OCI-LY1 (cell line): ENCODE measurements at regions not wholly inside any gene's neighbourhood (a gene's known extent, or its start where the extent isn't known, plus 50 kb on each side); places are given as distances from the start of the nearest gene placed in this dataset.

ENCODE experiments used
- H2AFZ ChIP-seq: fragments of 200-600 bp; sonication (generic), shearing (Covaris generic); 2 replicates; pipeline ENCODE4 v1.6.0; 2014; ENCODE audit warnings: antibody characterized with exemption, mild to moderate bottlenecking, low read length
- H3F3A ChIP-seq: fragments of 200-600 bp; sonication (generic), shearing (Covaris generic); 2 replicates; pipeline ENCODE4 v1.6.0; 2014; ENCODE audit warnings: mild to moderate bottlenecking, antibody characterized with exemption, low read length, moderate library complexity; ENCODE audit not compliant: insufficient read depth
- H3K27ac ChIP-seq: fragments of 200-600 bp; sonication (generic); 2 replicates; pipeline ENCODE4 v1.5.1; 2014; ENCODE audit warnings: low read length, mixed run types, mild to moderate bottlenecking, low read depth; ENCODE audit not compliant: poor library complexity, severe bottlenecking
- H3K27me3 ChIP-seq: fragments of 200-600 bp; sonication (generic); 2 replicates; pipeline ENCODE4 v1.6.0; 2014; ENCODE audit warnings: antibody characterized with exemption, mild to moderate bottlenecking, low read length, moderate library complexity; ENCODE audit not compliant: insufficient read depth
- H3K36me3 ChIP-seq: fragments of 200-600 bp; sonication (generic); 2 replicates; pipeline ENCODE4 v1.6.1; 2014; ENCODE audit warnings: mild to moderate bottlenecking, antibody characterized with exemption, low read length, moderate library complexity, mixed read lengths; ENCODE audit not compliant: insufficient read depth
- H3K4me1 ChIP-seq: fragments of 200-600 bp; sonication (generic); 2 replicates; pipeline ENCODE4 v1.5.1; 2014; ENCODE audit warnings: mild to moderate bottlenecking, low read length, moderate library complexity; ENCODE audit not compliant: insufficient read depth, severe bottlenecking
- H3K4me2 ChIP-seq: fragments of 200-600 bp; sonication (generic), shearing (Covaris generic); 2 replicates; pipeline ENCODE4 v1.6.1; 2014; ENCODE audit warnings: low read length
- H3K4me3 ChIP-seq: fragments of 200-600 bp; sonication (generic); 2 replicates; pipeline ENCODE4 v1.5.1; 2014; ENCODE audit warnings: low read length, low read depth, mild to moderate bottlenecking, mixed read lengths; ENCODE audit not compliant: poor library complexity, severe bottlenecking
- H3K79me2 ChIP-seq: fragments of 200-600 bp; shearing (Covaris generic); 2 replicates; pipeline ENCODE4 v1.6.1; 2016; ENCODE audit warnings: mixed run types, low read length, mixed read lengths; ENCODE audit not compliant: insufficient read depth
- H3K9ac ChIP-seq: fragments of 200-600 bp; sonication (generic), shearing (Covaris generic); 2 replicates; pipeline ENCODE4 v1.6.1; 2014; ENCODE audit warnings: mild to moderate bottlenecking, low read length, mixed read lengths
- H3K9me2 ChIP-seq: fragments of 200-600 bp; sonication (generic), shearing (Covaris generic); 2 replicates; pipeline ENCODE4 v1.6.1; 2014; ENCODE audit warnings: low read depth, mild to moderate bottlenecking, low read length, mixed read lengths
- H3K9me3 ChIP-seq: fragments of 200-600 bp; shearing (Covaris generic); 2 replicates; pipeline ENCODE4 v1.6.1; 2014; ENCODE audit warnings: low read length, mixed read lengths
- H4K20me1 ChIP-seq: fragments of 200-600 bp; sonication (generic), shearing (Covaris generic); 2 replicates; pipeline ENCODE4 v1.6.0; 2016; ENCODE audit warnings: mild to moderate bottlenecking, low read length; ENCODE audit not compliant: insufficient read depth
- CTCF ChIP-seq: fragments of 200-600 bp; sonication (generic), shearing (Covaris generic); IDR thresholded peaks from 2 replicates; pipeline ENCODE4 v1.5.1; 2017; ENCODE audit warnings: mild to moderate bottlenecking, antibody characterized with exemption, low read length, moderate library complexity, mixed read lengths
- EZH2 ChIP-seq: fragments of 200-600 bp; sonication (generic), shearing (Covaris generic); IDR thresholded peaks from 2 replicates; pipeline ENCODE4 v1.8.0; 2017; ENCODE audit warnings: borderline replicate concordance, mixed run types, mild to moderate bottlenecking, antibody characterized with exemption, low read length, moderate library complexity, mixed read lengths

- Histone ChIP-seq H2AFZ (no peak overlapping the region), H3K79me2 (no peaks in the 10 kb centered on the region), H3K4me3 (no peak overlapping the region), H3K4me1 (peaks cover 17% of the 10 kb centered on the region), H3K27ac (no peak overlapping the region), H3K9ac (no peak overlapping the region), H3K9me3 (peaks cover 10% of the 10 kb centered on the region; the same call in 1 of the 2 replicates), H3K4me2 (no peak overlapping the region), H3F3A (no peaks in the 10 kb centered on the region), H3K27me3 (no peaks in the 10 kb centered on the region), H3K36me3 (no peaks in the 10 kb centered on the region), H4K20me1 (no peaks in the 10 kb centered on the region), H3K9me2 (no peaks in the 10 kb centered on the region)
- TF ChIP-seq EZH2 (no peak), CTCF (no peak)
These were observed 95.1 kb upstream of the ATF7IP start for GRCh38 chr12:14270392-14270791.

GRCh38 chr12:14272956-14273912 lies 92.2 kb upstream of the ATF7IP start:
- Histone ChIP-seq H3K4me2 (peak overlapping the region; percentile 41; the same call in 1 of the 2 replicates), H3K9me2 (no peaks in the 10 kb centered on the region), H2AFZ (peak overlapping the region; percentile 77), H3F3A (no peaks in the 10 kb centered on the region), H3K36me3 (no peaks in the 10 kb centered on the region; the same call in 1 of the 2 replicates), H4K20me1 (no peaks in the 10 kb centered on the region), H3K9me3 (peaks cover 14% of the 10 kb centered on the region; the same call in 1 of the 2 replicates), H3K9ac (peak overlapping the region; percentile 38; the same call in 1 of the 2 replicates), H3K79me2 (no peaks in the 10 kb centered on the region), H3K4me3 (peak overlapping the region; percentile 0), H3K27me3 (no peaks in the 10 kb centered on the region), H3K27ac (peak overlapping the region; percentile 78), H3K4me1 (peaks cover 23% of the 10 kb centered on the region)
- TF ChIP-seq EZH2 (no peak), CTCF (no peak)

GRCh38 chr12:14273913-14274311 lies 91.6 kb upstream of the ATF7IP start:
- no peak for TF ChIP-seq CTCF
- no peak for TF ChIP-seq EZH2
- Histone ChIP-seq H3K79me2 (no peaks in the 10 kb centered on the region), H3K9me3 (peaks cover 14% of the 10 kb centered on the region; the same call in 1 of the 2 replicates), H3K4me3 (peak overlapping the region; percentile 0), H3K27me3 (no peaks in the 10 kb centered on the region), H3K9me2 (no peaks in the 10 kb centered on the region), H3K4me2 (peak overlapping the region; percentile 41; the same call in 1 of the 2 replicates), H3K4me1 (peaks cover 30% of the 10 kb centered on the region), H4K20me1 (no peaks in the 10 kb centered on the region), H3K36me3 (no peaks in the 10 kb centered on the region; the same call in 1 of the 2 replicates), H3F3A (no peaks in the 10 kb centered on the region), H3K9ac (peak overlapping the region; percentile 38; the same call in 1 of the 2 replicates), H2AFZ (peak overlapping the region; percentile 76), H3K27ac (peak overlapping the region; percentile 78)
